HG02798 (cell line): ENCODE measurements at regions not wholly inside any gene's neighbourhood (a gene's known extent, or its start where the extent isn't known, plus 50 kb on each side); places are given as distances from the start of the nearest gene placed in this dataset.
"Not testable (repeated sequence)": the region's sequence is repeated elsewhere in the genome, so short reads cannot be mapped to it uniquely, and the experiment has no call there.

Source experiments
- ATAC-seq: cut with Tn5 transposase; IDR thresholded peaks from one replicate; pipeline ENCODE4 v1.9.1; 2021; ENCODE audit warnings: mild to moderate bottlenecking; ENCODE audit not compliant: unreplicated experiment, poor library complexity

- ATAC-seq: no peak
Observed at GRCh38 chr7:156590212-156590611, 50.4 kb upstream of the RNF32 start.

- no peak for ATAC-seq
Observed at GRCh38 chr7:156589808-156590207, 50.8 kb upstream of the RNF32 start.

- no peak for ATAC-seq
Observed at GRCh38 chr7:156585926-156586325, 54.6 kb upstream of the RNF32 start.

GRCh38 chr7:156585025-156585648 is 55.4 kb upstream of the RNF32 start:
- ATAC-seq: no peak

GRCh38 chr7:156582591-156583123 is 57.9 kb upstream of the RNF32 start:
- no peak for ATAC-seq

- ATAC-seq: no peak
Observed at GRCh38 chr7:156580036-156580435, 60.5 kb upstream of the RNF32 start.

- no peak for ATAC-seq
Observed at GRCh38 chr7:156579566-156579965, 61.0 kb upstream of the RNF32 start.

- no peak for ATAC-seq
Observed at GRCh38 chr7:156578978-156579430, 61.6 kb upstream of the RNF32 start.

GRCh38 chr7:156578578-156578940 is 62.0 kb upstream of the RNF32 start:
- no peak for ATAC-seq

- no peak for ATAC-seq
Observed at GRCh38 chr7:156577645-156578577, 62.7 kb upstream of the RNF32 start.

- no peak for ATAC-seq
Observed at GRCh38 chr7:156576216-156577058, 64.1 kb upstream of the RNF32 start.

- ATAC-seq: no peak
Observed at GRCh38 chr7:156568258-156568657, 72.3 kb upstream of the RNF32 start.

GRCh38 chr7:156566812-156567549 is 73.6 kb upstream of the RNF32 start:
- ATAC-seq: no peak

- not testable (repeated sequence) for ATAC-seq
Observed at GRCh38 chr7:156565002-156565401, 75.6 kb upstream of the RNF32 start.

GRCh38 chr7:156560696-156561095 is 79.9 kb upstream of the RNF32 start:
- no peak for ATAC-seq

- ATAC-seq: no peak
Observed at GRCh38 chr7:156560075-156560474, 80.5 kb upstream of the RNF32 start.

GRCh38 chr7:156559001-156559400 is 81.6 kb upstream of the RNF32 start:
- ATAC-seq: no peak

GRCh38 chr7:156558198-156558597 is 82.4 kb upstream of the RNF32 start:
- no peak for ATAC-seq

GRCh38 chr7:156556083-156556482 is 84.5 kb upstream of the RNF32 start:
- ATAC-seq: no peak

GRCh38 chr7:156554488-156554887 is 86.1 kb upstream of the RNF32 start:
- no peak for ATAC-seq
